ENCODE measurements at regions not wholly inside any gene's neighbourhood (a gene's known extent, or its start where the extent isn't known, plus 50 kb on each side); places are given as distances from the start of the nearest gene placed in this dataset.

DNA sequence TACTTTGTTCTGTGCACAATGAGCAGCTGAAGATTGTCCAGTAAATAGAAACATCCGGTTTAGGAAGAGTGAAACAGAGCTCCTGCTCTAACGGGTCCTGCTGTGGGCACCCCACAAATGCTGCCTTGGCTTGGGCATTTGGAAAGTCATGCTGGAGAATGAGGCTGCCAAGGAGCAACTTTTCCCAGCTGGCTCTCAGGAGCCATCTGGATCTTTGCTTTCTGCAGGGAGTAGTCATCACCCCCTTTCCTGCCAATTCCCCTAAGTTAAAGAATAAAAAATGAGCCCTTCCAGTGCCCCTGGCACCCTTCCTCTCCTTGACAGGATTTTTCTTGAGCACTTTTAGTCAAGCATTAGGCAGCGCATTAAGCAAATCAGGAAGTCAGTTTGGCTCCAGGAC, 90.0 kb downstream of the FAM43A start:
- no peak for DNase-seq (ENCODE audit: low read depth, low spot score)
- no peak overlapping the region for H3K4me3 ChIP-seq (ENCODE audit: low read depth, low read length)
- in situ Hi-C loops (cut with HindIII; ENCODE audit: low sequenced_read_pairs): no loop called here
- TF ChIP-seq, protein P1, sequence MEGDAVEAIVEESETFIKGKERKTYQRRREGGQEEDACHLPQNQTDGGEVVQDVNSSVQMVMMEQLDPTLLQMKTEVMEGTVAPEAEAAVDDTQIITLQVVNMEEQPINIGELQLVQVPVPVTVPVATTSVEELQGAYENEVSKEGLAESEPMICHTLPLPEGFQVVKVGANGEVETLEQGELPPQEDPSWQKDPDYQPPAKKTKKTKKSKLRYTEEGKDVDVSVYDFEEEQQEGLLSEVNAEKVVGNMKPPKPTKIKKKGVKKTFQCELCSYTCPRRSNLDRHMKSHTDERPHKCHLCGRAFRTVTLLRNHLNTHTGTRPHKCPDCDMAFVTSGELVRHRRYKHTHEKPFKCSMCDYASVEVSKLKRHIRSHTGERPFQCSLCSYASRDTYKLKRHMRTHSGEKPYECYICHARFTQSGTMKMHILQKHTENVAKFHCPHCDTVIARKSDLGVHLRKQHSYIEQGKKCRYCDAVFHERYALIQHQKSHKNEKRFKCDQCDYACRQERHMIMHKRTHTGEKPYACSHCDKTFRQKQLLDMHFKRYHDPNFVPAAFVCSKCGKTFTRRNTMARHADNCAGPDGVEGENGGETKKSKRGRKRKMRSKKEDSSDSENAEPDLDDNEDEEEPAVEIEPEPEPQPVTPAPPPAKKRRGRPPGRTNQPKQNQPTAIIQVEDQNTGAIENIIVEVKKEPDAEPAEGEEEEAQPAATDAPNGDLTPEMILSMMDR (IDR thresholded peaks at IDR 0.05; ENCODE audit: low read depth, low read length): no peak

GRCh38 chr3:194777729-194778128, 92.0 kb downstream of the FAM43A start:
- in situ Hi-C loops (cut with HindIII; ENCODE audit: low sequenced_read_pairs): no loop called here
- DNase-seq (ENCODE audit: low read depth, low spot score): no peak
- TF ChIP-seq, protein P1 (IDR thresholded peaks at IDR 0.05; ENCODE audit: low read depth, low read length): no peak
- H3K4me3 ChIP-seq (ENCODE audit: low read depth, low read length): no peak overlapping the region

GRCh38 chr3:194779729-194780224, 94.1 kb downstream of the FAM43A start:
- in situ Hi-C loops (cut with HindIII; ENCODE audit: low sequenced_read_pairs): no loop called here
- H3K4me3 ChIP-seq (ENCODE audit: low read depth, low read length): no peak overlapping the region
- TF ChIP-seq, protein P1 (IDR thresholded peaks at IDR 0.05; ENCODE audit: low read depth, low read length): no peak
- DNase-seq (ENCODE audit: low read depth, low spot score): no peak

- TF ChIP-seq, protein P1 (IDR thresholded peaks at IDR 0.05; ENCODE audit: low read depth, low read length): no peak
- no peak overlapping the region for H3K4me3 ChIP-seq (ENCODE audit: low read depth, low read length)
- in situ Hi-C loops (cut with HindIII; ENCODE audit: low sequenced_read_pairs): no loop called here
- no peak for DNase-seq (ENCODE audit: low read depth, low spot score)
These were observed 95.0 kb downstream of the FAM43A start for GRCh38 chr3:194780706-194781105.

- in situ Hi-C loops (cut with HindIII; ENCODE audit: low sequenced_read_pairs): no loop called here
- no peak for DNase-seq (ENCODE audit: low read depth, low spot score)
These were observed 95.9 kb downstream of the FAM43A start for GRCh38 chr3:194781617-194782016.

DNA sequence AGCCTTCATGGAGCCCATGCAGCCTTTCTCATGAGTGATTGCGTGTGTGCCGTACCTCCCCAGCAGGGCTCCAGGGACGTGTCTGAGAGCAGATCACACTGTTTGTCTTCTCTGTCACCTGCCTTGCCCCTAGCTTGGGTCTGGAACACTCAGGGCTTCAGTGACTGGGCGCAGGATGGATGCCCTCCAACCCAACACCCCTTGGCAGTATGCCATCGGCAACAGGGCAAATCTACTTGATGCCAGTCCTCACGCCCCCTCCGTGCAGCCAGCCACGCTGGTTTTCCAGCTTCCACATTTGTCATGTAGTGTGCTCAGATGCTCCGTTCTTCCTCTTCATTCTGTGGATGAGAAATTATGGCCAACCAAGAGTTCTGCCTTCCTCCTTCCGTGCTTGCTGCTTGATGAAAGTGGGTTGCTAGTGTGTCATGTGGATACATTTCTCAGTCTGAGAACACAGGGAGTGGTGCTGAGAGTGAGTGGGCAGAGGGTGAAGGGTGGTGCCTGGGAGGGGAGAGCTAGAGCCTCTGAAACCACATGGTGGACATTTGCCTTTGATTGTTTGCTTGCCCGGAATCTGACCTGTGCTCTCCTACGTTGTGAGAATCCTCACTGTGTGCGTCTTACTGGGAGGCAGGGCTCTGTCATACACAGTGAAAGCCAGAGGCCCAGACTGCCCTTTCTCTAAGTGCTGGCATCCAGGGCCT, 97.2 kb downstream of the FAM43A start:
- TF ChIP-seq, protein P1 (IDR thresholded peaks at IDR 0.05; ENCODE audit: low read depth, low read length): no peak
- no peak overlapping the region for H3K4me3 ChIP-seq (ENCODE audit: low read depth, low read length)
- peak; percentile 76 for DNase-seq (ENCODE audit: low read depth, low spot score)
- in situ Hi-C loops (cut with HindIII; ENCODE audit: low sequenced_read_pairs): no loop called here

More at GRCh38 chr3:194781617-194782016, 95.9 kb downstream of the FAM43A start:
- TF ChIP-seq, protein P1 (IDR thresholded peaks at IDR 0.05; ENCODE audit: low read depth, low read length): no peak
- H3K4me3 ChIP-seq (ENCODE audit: low read depth, low read length): no peak overlapping the region

Data from astrocyte of the spinal cord (primary cell).